ENCODE measurements at regions not wholly inside any gene's neighbourhood (a gene's known extent, or its start where the extent isn't known, plus 50 kb on each side); places are given as distances from the start of the nearest gene placed in this dataset.
"Not testable (repeated sequence)": the region's sequence is repeated elsewhere in the genome, so short reads cannot be mapped to it uniquely, and the experiment has no call there.

GRCh38 chr3:106355873-106356272 lies 487.1 kb upstream of the CBLB start:
- no peak overlapping the region for H2AFZ ChIP-seq (replicated peaks)
- no peaks in the 10 kb centered on the region for H3K9me3 ChIP-seq (ENCODE audit: low read depth)
- no peak for DNase-seq (ENCODE audit: low spot score)
- H4K20me1 ChIP-seq (ENCODE audit: low read depth), result no peaks in the 10 kb centered on the region
- no peaks in the 10 kb centered on the region for H3K27me3 ChIP-seq
- Mint-ChIP-seq H3K36me3 (no peaks in the 10 kb centered on the region), H3K4me1 (no peaks in the 10 kb centered on the region), H3K27me3 (ENCODE audit: insufficient read depth, low read depth) (peaks cover 2% of the 10 kb centered on the region), H3K9me3 (no peaks in the 10 kb centered on the region), H3K27ac (no peak overlapping the region), H3K4me3 (no peak overlapping the region)
- no peaks in the 10 kb centered on the region for H3K79me2 ChIP-seq (ENCODE audit: low read depth)
- no peak overlapping the region for H3K4me2 ChIP-seq
- H3K4me3 ChIP-seq, result no peak overlapping the region
- H3K4me1 ChIP-seq, result no peaks in the 10 kb centered on the region
- no peak overlapping the region for H3K27ac ChIP-seq
- TF ChIP-seq CTCF (IDR thresholded peaks at IDR 0.05) (no peak), EZH2 (IDR thresholded peaks at IDR 0.05) (no peak), EZH2phosphoT487 (IDR thresholded peaks at IDR 0.05) (no peak)
- H3F3A ChIP-seq (ENCODE audit: low read depth), result no peaks in the 10 kb centered on the region
- H3K9ac ChIP-seq, result no peak overlapping the region
- H3K36me3 ChIP-seq, result no peaks in the 10 kb centered on the region

- no peak overlapping the region for H3K4me2 ChIP-seq
- H3K27me3 ChIP-seq, result no peaks in the 10 kb centered on the region
- no peak overlapping the region for H2AFZ ChIP-seq (replicated peaks)
- H3K4me3 Mint-ChIP-seq, result no peak overlapping the region
- H3F3A ChIP-seq (ENCODE audit: low read depth), result no peaks in the 10 kb centered on the region
- peaks cover 2% of the 10 kb centered on the region for H3K27me3 Mint-ChIP-seq (ENCODE audit: insufficient read depth, low read depth)
- no peaks in the 10 kb centered on the region for H4K20me1 ChIP-seq (ENCODE audit: low read depth)
- no peak overlapping the region for H3K27ac Mint-ChIP-seq
- H3K9me3 ChIP-seq (ENCODE audit: low read depth), result no peaks in the 10 kb centered on the region
- H3K4me1 ChIP-seq, result no peaks in the 10 kb centered on the region
- no peaks in the 10 kb centered on the region for H3K9me3 Mint-ChIP-seq
- H3K36me3 Mint-ChIP-seq, result no peaks in the 10 kb centered on the region
- no peaks in the 10 kb centered on the region for H3K4me1 Mint-ChIP-seq
- no peak overlapping the region for H3K4me3 ChIP-seq
- H3K36me3 ChIP-seq, result no peaks in the 10 kb centered on the region
- H3K27ac ChIP-seq, result no peak overlapping the region
- no peak overlapping the region for H3K9ac ChIP-seq
- TF ChIP-seq EZH2phosphoT487 (IDR thresholded peaks at IDR 0.05) (no peak), EZH2 (IDR thresholded peaks at IDR 0.05) (no peak), CTCF (IDR thresholded peaks at IDR 0.05) (no peak)
- no peak for DNase-seq (ENCODE audit: low spot score)
- H3K79me2 ChIP-seq (ENCODE audit: low read depth), result no peaks in the 10 kb centered on the region
Observed at GRCh38 chr3:106359692-106360091, 490.9 kb upstream of the CBLB start.

- not testable (repeated sequence) for H3K9me3 Mint-ChIP-seq; DNase-seq (ENCODE audit: low spot score); H4K20me1 ChIP-seq (ENCODE audit: low read depth); H3K9me3 ChIP-seq (ENCODE audit: low read depth); H3K27ac ChIP-seq; H3K27me3 Mint-ChIP-seq (ENCODE audit: insufficient read depth, low read depth); H3K4me1 ChIP-seq; H3K4me3 Mint-ChIP-seq; H3K79me2 ChIP-seq (ENCODE audit: low read depth); H2AFZ ChIP-seq (replicated peaks); H3K4me1 Mint-ChIP-seq; H3K36me3 ChIP-seq; H3K27me3 ChIP-seq; H3F3A ChIP-seq (ENCODE audit: low read depth); H3K9ac ChIP-seq; H3K4me2 ChIP-seq; H3K36me3 Mint-ChIP-seq; H3K27ac Mint-ChIP-seq; H3K4me3 ChIP-seq
Observed at GRCh38 chr3:106360901-106361300, 492.1 kb upstream of the CBLB start.

GRCh38 chr3:106364477-106364876 lies 495.7 kb upstream of the CBLB start:
- Mint-ChIP-seq H3K27ac (no peak overlapping the region), H3K4me3 (no peak overlapping the region), H3K27me3 (ENCODE audit: insufficient read depth, low read depth) (no peaks in the 10 kb centered on the region), H3K4me1 (no peaks in the 10 kb centered on the region), H3K36me3 (no peaks in the 10 kb centered on the region), H3K9me3 (no peaks in the 10 kb centered on the region)
- DNase-seq (ENCODE audit: low spot score), result no peak
- no peak overlapping the region for H3K4me2 ChIP-seq
- peaks cover 3% of the 10 kb centered on the region for H3K36me3 ChIP-seq
- H3K9me3 ChIP-seq (ENCODE audit: low read depth), result no peaks in the 10 kb centered on the region
- no peak overlapping the region for H2AFZ ChIP-seq (replicated peaks)
- no peaks in the 10 kb centered on the region for H3F3A ChIP-seq (ENCODE audit: low read depth)
- H3K79me2 ChIP-seq (ENCODE audit: low read depth), result no peaks in the 10 kb centered on the region
- no peak overlapping the region for H3K4me3 ChIP-seq
- no peaks in the 10 kb centered on the region for H3K4me1 ChIP-seq
- TF ChIP-seq CTCF (IDR thresholded peaks at IDR 0.05) (no peak), EZH2 (IDR thresholded peaks at IDR 0.05) (no peak), EZH2phosphoT487 (IDR thresholded peaks at IDR 0.05) (no peak)
- H3K27ac ChIP-seq, result no peak overlapping the region
- H4K20me1 ChIP-seq (ENCODE audit: low read depth), result no peaks in the 10 kb centered on the region
- H3K9ac ChIP-seq, result no peak overlapping the region
- no peaks in the 10 kb centered on the region for H3K27me3 ChIP-seq

All from neural progenitor cell (in vitro differentiated cells).